GM10248 (cell line): ENCODE measurements at regions not wholly inside any gene's neighbourhood (a gene's known extent, or its start where the extent isn't known, plus 50 kb on each side); places are given as distances from the start of the nearest gene placed in this dataset.
"Not testable (repeated sequence)": the region's sequence is repeated elsewhere in the genome, so short reads cannot be mapped to it uniquely, and the experiment has no call there.

Experiments
- CTCF ChIA-PET: fragments of 300-600 bp; sonication (Branson Sonifier 250); formaldehyde crosslinking; extraction: SDS; loops from one replicate; lab custom pipeline; 2021; ENCODE audit warnings: antibody characterized with exemption; lab: Yijun Ruan, JAX
- POLR2A ChIA-PET: fragments of 350-650 bp; sonication (Branson Sonifier 250); formaldehyde crosslinking; extraction: SDS; loops from one replicate; lab custom pipeline; 2020; ENCODE audit warnings: antibody characterized with exemption; lab: Yijun Ruan, JAX
- DNase-seq: peaks from one replicate; pipeline ENCODE4 v3.0.0; 2012; ENCODE audit errors: extremely low spot score
- CTCF ChIP-seq: IDR thresholded peaks from 2 replicates; pipeline ENCODE4 v1.5.1; 2012; ENCODE audit warnings: mild to moderate bottlenecking, low read depth; ENCODE audit errors: extremely low read depth, missing control alignments, control extremely low read depth

GRCh38 chr13:31594056-31594455 is 145.3 kb upstream of the RXFP2 start:
- no peak for TF ChIP-seq CTCF
- POLR2A ChIA-PET = no interaction called here
- DNase-seq = no peak
- CTCF ChIA-PET = no interaction called here

GRCh38 chr13:31595563-31595962 is 143.8 kb upstream of the RXFP2 start:
- DNase-seq = no peak
- POLR2A ChIA-PET = no interaction called here
- TF ChIP-seq CTCF = no peak
- CTCF ChIA-PET = no interaction called here

- no peak for TF ChIP-seq CTCF
- CTCF ChIA-PET = no interaction called here
- DNase-seq = no peak
- POLR2A ChIA-PET = no interaction called here
Observed at GRCh38 chr13:31598990-31599389, 140.3 kb upstream of the RXFP2 start.

- ChIA-PET POLR2A (no interaction called here), CTCF (interaction anchor here (1.0 kb wide), 1 partner anchor 92 kb away, joined by 3 read pairs; no protein-coding TSS in a partner anchor)
- DNase-seq = no peak
- no peak for TF ChIP-seq CTCF
Observed at GRCh38 chr13:31605076-31605860, 134.1 kb upstream of the RXFP2 start.

GRCh38 chr13:31607531-31607930 is 131.8 kb upstream of the RXFP2 start:
- CTCF ChIA-PET, POLR2A ChIA-PET, DNase-seq: not testable (repeated sequence)

GRCh38 chr13:31608780-31609179 is 130.5 kb upstream of the RXFP2 start:
- POLR2A ChIA-PET, CTCF ChIA-PET, DNase-seq: not testable (repeated sequence)

- TF ChIP-seq CTCF = no peak
- POLR2A ChIA-PET = no interaction called here
- CTCF ChIA-PET = no interaction called here
- no peak for DNase-seq
Observed at GRCh38 chr13:31610270-31610998, 128.9 kb upstream of the RXFP2 start.
